ENCODE measurements at regions not wholly inside any gene's neighbourhood (a gene's known extent, or its start where the extent isn't known, plus 50 kb on each side); places are given as distances from the start of the nearest gene placed in this dataset.
"Not testable (repeated sequence)": the region's sequence is repeated elsewhere in the genome, so short reads cannot be mapped to it uniquely, and the experiment has no call there.

GRCh38 chr6:79808921-79809320 lies 138.4 kb downstream of the ELOVL4 start:
- no peak for DNase-seq

DNA sequence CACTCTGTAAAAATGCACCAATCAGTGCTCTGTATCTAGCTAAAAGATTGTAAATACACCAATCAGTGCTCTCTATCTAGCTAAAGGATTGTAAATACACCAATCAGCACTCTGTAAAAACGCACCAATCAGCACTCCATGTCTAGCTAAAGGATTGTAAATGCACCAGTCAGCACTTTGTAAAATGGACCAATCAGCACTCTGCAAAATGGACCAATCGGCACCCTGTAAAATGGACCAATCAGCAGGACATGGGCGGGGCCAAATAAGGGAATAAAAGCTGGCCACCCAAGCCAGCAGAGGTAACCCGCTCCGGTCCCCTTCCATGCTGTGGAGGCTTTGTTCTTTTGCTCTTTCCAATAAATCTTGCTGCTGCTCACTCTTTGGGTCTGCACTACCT lies 140.7 kb downstream of the ELOVL4 start:
- not testable (repeated sequence) for DNase-seq

- DNase-seq, result no peak
Measured at GRCh38 chr6:79804732-79805131, 142.6 kb downstream of the ELOVL4 start.

DNA sequence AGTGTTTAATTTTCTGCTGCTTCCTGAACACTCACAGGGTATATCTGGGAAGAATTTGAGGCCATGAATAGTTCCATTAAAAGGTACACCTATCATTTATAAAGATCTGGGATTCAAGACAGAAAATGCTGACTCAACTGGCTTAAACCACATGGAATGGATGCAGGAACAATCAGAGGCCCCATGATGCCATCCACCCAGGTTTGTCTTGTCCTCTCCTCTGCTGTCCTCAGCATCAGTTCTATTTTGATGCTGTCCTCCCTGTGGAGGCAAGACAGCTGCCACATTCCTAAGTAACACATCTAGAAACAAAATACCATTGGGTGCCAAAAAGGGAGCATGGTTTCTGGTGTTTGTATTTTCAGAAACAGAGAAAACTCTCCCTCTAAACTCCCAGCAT lies 143.4 kb downstream of the ELOVL4 start:
- no peak for DNase-seq

DNA sequence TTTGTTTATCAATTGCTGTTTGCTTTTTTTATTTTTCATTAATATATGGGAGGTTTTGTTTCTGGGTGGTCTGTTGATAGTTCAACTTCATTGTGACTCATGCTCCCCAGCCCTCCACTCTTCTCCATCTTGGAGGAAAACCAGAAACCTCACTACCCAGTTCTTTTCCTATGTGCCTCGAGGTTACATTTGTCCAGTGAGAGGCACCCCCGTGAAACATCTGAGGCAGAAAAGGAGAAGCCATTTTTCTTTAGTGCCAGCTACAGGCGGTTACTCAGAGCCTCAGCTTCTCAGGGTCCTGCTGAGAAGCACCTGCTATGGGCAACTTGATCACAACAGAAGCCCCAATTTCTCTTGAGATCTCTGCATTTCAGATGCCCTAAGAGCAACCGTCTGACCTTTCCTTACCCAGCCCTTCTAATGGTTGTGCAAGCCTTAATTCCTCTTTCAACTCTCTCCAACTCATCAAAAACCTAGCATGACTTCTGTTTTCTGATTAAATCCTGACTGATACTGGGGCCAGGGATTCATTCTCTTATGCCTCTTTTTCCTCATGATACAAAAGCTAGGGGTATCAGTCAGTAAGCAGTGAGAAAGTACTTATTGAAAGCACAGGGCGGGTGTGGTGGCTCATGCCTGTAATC lies 144.6 kb downstream of the ELOVL4 start:
- DNase-seq, result peak; percentile 58 to 84 (median 76)

- no peak for DNase-seq
Measured at GRCh38 chr6:79801362-79801761, 146.0 kb downstream of the ELOVL4 start.

GRCh38 chr6:79798841-79799240 lies 148.5 kb downstream of the ELOVL4 start:
- DNase-seq, result no peak

- DNase-seq, result no peak
Measured at GRCh38 chr6:79797912-79798311, 149.4 kb downstream of the ELOVL4 start.

GRCh38 chr6:79797163-79797764 lies 150.1 kb downstream of the ELOVL4 start:
- DNase-seq, result no peak

GRCh38 chr6:79796197-79796596 lies 151.2 kb downstream of the ELOVL4 start:
- peak in 3 of 4 experiments; percentile 39 to 48 (median 44) for DNase-seq

DNA sequence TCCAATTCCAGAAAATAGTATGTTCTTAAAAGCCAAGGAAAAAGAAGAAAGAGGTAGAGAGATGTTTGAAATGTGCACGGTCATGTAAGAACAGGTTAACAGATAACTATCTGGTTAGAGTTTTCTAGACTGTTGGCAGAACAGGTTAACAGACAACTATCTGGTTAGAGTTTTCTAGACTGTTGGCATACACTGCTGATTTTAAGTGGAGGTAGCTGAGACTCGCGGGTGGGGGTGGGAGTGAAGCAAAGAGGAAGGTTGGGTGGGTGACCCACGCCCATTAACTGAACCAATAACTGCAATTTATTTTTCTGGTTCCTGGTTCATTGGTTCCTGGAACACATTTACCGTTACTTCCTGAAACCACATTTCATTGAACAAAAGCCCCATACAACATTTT lies 157.5 kb downstream of the ELOVL4 start:
- no peak for DNase-seq

- DNase-seq, result no peak
Measured at GRCh38 chr6:79788756-79789155, 157.6 kb downstream of the SH3BGRL2 start.

DNA sequence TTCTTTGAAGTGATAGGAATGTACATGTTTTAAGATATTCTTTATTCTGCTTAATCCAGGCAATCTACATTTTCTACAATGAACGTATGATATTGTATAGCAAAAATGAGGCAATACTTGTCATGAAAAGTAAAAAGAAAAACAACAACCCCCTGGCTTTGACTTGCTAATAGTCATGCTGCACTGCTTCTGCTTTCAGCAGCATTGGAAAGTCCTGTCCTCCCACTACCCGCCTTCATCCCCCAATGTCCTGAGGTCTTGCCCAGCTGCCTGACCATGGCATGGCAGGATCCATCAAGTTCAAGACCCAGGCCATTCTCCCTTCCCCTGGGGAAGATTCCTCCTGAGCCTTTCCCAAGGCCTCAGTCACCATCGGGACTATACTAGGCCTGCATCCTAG lies 156.5 kb downstream of the SH3BGRL2 start:
- DNase-seq, result peak; percentile 54 to 85 (median 75)

GRCh38 chr6:79784395-79784753 lies 153.2 kb downstream of the SH3BGRL2 start:
- no peak for DNase-seq

- DNase-seq, result no peak
Measured at GRCh38 chr6:79783670-79784394, 152.7 kb downstream of the SH3BGRL2 start.

- peak; percentile 76 to 92 (median 84) for DNase-seq
Measured at GRCh38 chr6:79782792-79783580, 151.9 kb downstream of the SH3BGRL2 start.

DNA sequence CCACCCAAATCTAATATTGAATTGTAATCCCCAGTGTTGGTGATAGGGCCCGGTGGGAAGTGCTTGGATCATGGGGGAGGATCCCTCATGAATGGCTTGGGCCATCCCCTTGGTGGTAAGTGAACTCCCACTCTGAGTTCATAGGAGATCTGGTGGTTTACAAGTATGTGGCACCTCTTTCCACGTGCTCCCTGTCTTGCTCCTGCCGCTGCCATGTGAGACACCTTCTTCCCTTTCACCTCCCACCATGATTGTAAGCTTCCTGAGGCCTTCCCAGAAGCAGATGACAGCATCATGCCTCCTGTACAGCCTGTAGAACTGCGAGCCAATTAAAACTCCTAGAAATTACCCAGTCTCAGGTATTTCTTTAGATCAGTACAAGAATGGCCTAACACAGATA lies 150.8 kb downstream of the SH3BGRL2 start:
- DNase-seq, result no peak

DNA sequence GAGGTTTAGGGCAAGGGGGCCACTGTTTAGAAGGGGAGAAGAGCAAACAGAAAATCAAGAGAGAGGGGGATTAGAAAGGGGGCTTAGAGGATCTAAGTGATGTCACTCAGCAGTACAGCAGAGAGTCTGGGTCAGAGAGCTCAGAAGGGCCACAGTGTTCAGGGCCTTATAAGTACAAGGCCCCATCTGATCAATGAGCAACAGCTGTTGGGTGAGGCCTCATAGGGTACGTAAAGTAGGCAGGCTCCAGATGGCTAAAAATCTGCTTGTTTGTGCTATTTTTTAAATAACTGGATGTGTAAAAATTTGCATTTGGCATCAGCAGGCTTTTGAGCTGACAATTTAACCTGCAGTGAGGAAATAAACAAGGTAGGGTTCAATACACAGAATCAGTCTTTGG lies 149.8 kb downstream of the SH3BGRL2 start:
- DNase-seq, result no peak

DNA sequence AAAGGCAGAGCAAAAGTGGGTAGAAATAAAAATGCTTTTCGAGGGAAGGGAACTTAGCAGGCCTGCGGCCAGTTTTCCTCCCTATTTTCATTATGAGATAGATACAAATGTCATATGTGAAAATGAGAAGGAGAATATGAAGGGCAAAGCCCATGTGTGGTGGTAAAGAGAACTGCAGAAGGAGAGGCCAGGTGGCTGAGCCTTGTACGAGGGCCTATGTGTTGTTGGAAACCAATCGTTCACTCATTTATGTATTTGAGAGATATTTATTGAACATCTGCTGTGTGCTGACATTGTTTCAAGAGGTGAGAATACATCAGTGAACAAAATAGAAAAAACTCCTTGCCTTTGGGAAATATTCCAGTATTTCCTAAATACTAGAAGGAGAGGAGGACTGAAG lies 147.7 kb downstream of the SH3BGRL2 start:
- DNase-seq, result no peak

GRCh38 chr6:79777713-79778579 lies 146.8 kb downstream of the SH3BGRL2 start:
- peak; percentile 89 to 95 (median 93) for DNase-seq

DNA sequence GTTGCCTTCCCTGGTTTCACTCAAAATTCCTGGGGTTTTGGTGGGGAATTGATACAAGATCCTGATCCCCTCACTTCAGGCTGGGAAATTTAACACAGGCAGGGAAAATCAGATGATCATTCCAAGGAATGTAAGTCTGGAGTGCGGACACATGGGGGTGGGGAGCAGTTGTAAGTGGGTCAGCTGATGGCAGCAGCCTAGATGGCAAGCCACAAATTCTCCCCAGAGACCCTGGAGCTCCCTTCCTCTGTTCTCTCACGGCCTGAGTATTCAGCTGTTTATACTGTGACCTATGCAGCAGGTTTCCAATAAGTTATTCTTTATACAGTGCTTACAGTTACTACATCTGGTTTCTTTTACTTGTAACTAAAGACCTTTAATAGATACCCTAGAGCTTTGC lies 144.9 kb downstream of the SH3BGRL2 start:
- no peak for DNase-seq

GRCh38 chr6:79775222-79775621 lies 144.1 kb downstream of the SH3BGRL2 start:
- DNase-seq, result no peak
